NCI-H128 (cell line): ENCODE measurements at regions not wholly inside any gene's neighbourhood (a gene's known extent, or its start where the extent isn't known, plus 50 kb on each side); places are given as distances from the start of the nearest gene placed in this dataset.
A peak's percentile ranks its signal among the peaks of the same experiment; 100 is the strongest.

ENCODE experiments used
- DNase-seq: peaks from one replicate; lab custom pipeline; 2025; ENCODE audit not compliant: unreplicated experiment; lab: John Stamatoyannopoulos, UW

GRCh38 chr2:9755638-9756037 is 87.6 kb upstream of the TAF1B start:
- no peak for DNase-seq

GRCh38 chr2:9756692-9757250 is 86.5 kb upstream of the TAF1B start:
- no peak for DNase-seq

DNA sequence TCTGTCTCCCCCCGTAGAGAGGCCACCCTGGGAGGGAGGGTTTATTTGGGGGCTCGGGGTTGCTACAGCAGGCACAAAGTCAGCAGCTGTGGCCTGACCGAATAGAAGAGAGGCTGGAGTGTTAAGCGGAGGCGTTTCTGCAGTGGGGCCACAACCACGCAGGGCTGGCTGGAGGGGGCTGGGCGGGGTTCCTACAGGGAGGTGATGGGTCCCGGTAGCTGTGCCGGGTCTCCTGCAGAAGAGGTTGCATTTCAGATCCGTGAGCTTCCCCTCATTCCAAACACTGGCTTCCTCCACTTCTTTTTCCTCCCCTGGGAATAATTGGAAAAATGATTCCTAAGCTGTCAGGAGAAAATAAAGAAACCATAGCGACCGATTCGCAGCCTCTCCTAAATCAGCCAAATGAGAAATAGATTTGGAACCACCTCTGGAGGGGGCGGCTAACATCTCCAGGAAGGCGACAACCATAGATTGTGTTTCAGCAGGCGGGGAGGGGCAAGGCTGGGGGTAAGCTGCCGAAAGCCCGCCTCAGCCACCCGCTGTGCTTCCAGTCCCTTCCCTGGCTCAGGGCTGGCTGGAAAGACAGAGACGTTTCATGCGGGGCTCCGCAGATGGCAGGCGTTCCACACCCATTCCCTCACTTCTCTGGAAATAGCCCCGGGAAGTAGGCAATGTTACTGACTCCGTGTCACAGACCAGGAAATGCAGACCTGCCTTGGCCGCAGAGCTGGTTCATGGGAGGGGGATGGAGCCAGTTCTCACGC is 85.6 kb upstream of the TAF1B start:
- DNase-seq, result peak; percentile 30

DNA sequence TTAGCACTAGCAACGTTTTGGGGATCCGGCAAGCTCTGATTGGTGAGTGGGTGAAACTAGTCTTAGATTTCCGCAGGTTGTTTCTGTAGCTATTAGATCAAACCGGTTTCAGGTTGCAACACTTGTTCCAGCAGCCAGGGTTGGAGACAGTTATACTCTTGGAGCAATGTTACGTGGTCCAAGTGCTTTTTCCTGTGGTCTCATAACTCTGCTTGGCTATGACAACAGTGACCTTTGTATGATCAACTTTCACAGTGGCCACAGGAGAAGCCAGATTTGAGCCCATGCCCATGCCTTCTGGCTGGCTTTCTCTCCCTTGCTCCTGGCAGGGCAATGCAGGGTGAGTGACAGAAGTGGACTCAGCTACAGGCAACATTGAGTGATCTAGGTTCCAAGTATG is 84.5 kb upstream of the TAF1B start:
- no peak for DNase-seq

DNA sequence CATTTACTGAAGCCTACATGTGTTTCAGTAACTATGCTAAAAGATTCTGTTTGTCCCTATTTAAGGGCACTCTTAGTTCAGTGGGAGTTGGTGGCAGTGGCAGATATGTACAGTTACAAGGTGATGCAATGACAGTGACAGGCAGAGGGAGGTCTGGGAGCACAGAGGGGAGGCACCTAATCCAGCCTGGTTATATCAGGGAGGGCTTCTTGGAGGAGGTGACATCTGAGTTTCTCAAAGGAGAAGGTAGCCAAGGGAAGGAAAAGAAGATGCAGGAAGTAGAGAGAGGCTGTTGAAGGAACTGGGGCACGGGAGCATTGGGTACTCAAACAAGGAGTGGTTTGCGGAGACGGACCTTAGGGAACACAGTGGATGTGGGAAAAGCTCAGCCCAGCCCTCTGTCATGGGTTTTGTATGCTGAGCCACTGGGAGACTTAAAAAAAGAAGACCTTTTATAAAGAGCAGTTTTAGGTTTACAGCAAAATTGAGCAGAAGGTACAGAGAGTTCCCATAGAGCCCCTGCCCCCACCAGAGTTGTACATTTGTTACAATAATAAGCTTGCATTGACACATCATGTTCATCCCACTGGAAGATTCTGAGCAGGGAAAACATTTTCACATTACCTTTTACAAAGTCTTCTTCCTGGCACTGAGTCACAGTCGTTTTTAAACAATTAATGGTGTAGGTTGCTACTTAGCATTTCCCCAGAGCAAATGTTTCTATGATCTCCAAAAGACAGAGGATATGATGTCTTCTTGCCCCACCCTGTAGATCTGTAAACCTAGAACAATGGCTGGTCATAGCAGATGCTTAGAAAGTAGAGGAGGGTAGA is 83.0 kb upstream of the TAF1B start:
- no peak for DNase-seq

- DNase-seq, result no peak
These were observed 82.4 kb upstream of the TAF1B start for GRCh38 chr2:9760902-9761228.

DNA sequence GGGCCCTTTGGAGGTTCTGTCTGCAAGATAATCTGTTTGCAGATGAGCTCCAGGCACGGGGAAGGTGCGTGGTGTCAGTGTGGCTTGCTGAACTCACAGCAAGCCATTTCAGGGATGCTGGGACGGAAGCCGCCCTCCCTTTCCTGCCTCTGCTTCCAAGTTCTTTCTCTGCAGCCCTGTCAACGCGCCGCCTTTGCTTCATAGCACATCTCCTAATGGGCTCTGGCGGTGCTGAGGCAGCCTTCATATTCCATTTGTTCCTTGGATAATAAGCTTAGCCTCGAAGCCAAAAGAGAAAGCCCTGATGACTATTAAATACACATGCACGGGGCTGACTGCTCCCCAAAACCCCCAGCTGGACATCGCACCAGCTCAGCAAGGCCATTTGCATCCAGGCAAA is 81.7 kb upstream of the TAF1B start:
- no peak for DNase-seq

- DNase-seq, result no peak
These were observed 81.1 kb upstream of the TAF1B start for GRCh38 chr2:9762164-9762563.

- no peak for DNase-seq
These were observed 80.3 kb upstream of the TAF1B start for GRCh38 chr2:9762941-9763340.

GRCh38 chr2:9763356-9764152 is 79.7 kb upstream of the TAF1B start:
- DNase-seq, result no peak

GRCh38 chr2:9764153-9764778 is 79.0 kb upstream of the TAF1B start:
- DNase-seq, result no peak

GRCh38 chr2:9765611-9766531 is 77.4 kb upstream of the TAF1B start:
- no peak for DNase-seq

GRCh38 chr2:9767656-9768281 is 75.5 kb upstream of the TAF1B start:
- DNase-seq, result no peak

- DNase-seq, result peak; percentile 20
These were observed 74.9 kb upstream of the TAF1B start for GRCh38 chr2:9768388-9768787.

GRCh38 chr2:9769171-9770005 is 73.9 kb upstream of the TAF1B start:
- peak; percentile 53 for DNase-seq

- DNase-seq, result no peak
These were observed 73.3 kb upstream of the TAF1B start for GRCh38 chr2:9770006-9770307.

DNA sequence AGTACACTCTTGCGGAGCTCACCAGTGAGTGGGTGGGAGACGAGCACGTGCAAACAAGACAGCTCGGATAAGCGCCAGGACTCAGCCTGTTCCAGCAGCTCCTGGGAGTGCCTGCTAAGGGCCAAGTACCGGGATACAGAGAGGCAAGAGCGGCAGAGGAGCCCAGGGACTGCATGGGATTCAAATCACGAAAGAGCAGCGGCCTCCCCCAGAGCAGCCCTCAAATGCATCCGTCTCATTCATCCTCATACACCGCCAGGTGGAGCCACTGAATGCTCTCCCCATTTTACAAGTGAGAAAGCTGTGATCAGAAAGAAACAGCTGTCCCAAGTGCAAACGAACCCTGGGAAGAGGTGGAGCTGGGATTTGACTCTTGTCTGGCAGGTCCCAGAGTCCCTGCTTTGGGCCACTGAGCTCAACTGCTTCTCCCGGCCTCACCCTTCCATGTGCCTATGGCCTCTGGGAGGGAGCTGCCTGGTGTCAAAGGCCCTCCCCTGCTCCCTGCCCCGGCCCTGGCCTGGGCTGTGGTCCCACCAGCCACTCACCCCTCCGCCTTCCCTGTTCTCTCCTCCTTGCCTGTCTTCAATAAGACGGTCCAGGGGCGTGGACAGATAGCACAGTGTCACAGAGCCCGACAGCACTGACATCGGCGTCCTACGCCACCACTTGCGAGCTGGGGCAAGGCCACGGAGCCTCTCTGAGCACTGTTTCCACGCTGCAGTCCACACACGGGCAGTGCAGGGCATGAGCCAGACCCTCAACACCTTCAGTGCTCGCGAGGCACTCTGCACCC is 72.8 kb upstream of the TAF1B start:
- DNase-seq, result no peak

GRCh38 chr2:9771101-9771449 is 72.2 kb upstream of the TAF1B start:
- no peak for DNase-seq
